Nucleus accumbens (tissue), 56 donors: ENCODE measurements at regions not wholly inside any gene's neighbourhood (a gene's known extent, or its start where the extent isn't known, plus 50 kb on each side); places are given as distances from the start of the nearest gene placed in this dataset.

Experiments used
- DNase-seq, 56 donors: peaks; one replicate each; lab custom pipeline; 2025; lab: John Stamatoyannopoulos, UW

- no peak for DNase-seq
Observed at GRCh38 chr5:6202149-6202967, 176.0 kb downstream of the MED10 start.

GRCh38 chr5:6201631-6202030 lies 176.7 kb downstream of the MED10 start:
- DNase-seq = no peak

- no peak for DNase-seq
Observed at GRCh38 chr5:6198531-6198930, 179.8 kb downstream of the MED10 start.

- DNase-seq = no peak
Observed at GRCh38 chr5:6197427-6197826, 180.9 kb downstream of the MED10 start.

- DNase-seq = no peak
Observed at GRCh38 chr5:6195711-6196358, 182.5 kb downstream of the MED10 start.

GRCh38 chr5:6194906-6195612 lies 183.3 kb downstream of the MED10 start:
- DNase-seq = no peak

- DNase-seq = no peak
Observed at GRCh38 chr5:6194261-6194875, 184.0 kb downstream of the MED10 start.

- no peak for DNase-seq
Observed at GRCh38 chr5:6193310-6193709, 185.0 kb downstream of the MED10 start.

- DNase-seq = no peak
Observed at GRCh38 chr5:6190838-6191237, 187.5 kb downstream of the MED10 start.

- no peak for DNase-seq
Observed at GRCh38 chr5:6188976-6189375, 189.4 kb downstream of the MED10 start.

- DNase-seq = no peak
Observed at GRCh38 chr5:6188344-6188743, 190.0 kb downstream of the MED10 start.

GRCh38 chr5:6187501-6187900 lies 190.8 kb downstream of the MED10 start:
- no peak for DNase-seq

GRCh38 chr5:6185574-6185973 lies 192.8 kb downstream of the MED10 start:
- DNase-seq = no peak

GRCh38 chr5:6184481-6184880 lies 193.9 kb downstream of the MED10 start:
- DNase-seq = no peak

GRCh38 chr5:6183391-6184390 lies 194.7 kb downstream of the MED10 start:
- DNase-seq = no peak

GRCh38 chr5:6182271-6182815 lies 196.0 kb downstream of the MED10 start:
- no peak for DNase-seq

- no peak for DNase-seq
Observed at GRCh38 chr5:6181871-6182270, 196.5 kb downstream of the MED10 start.

GRCh38 chr5:6181147-6181729 lies 197.1 kb downstream of the MED10 start:
- no peak for DNase-seq

GRCh38 chr5:6180231-6180872 lies 198.0 kb downstream of the MED10 start:
- DNase-seq = no peak
